CD14-positive monocyte (primary cell): ENCODE measurements at regions not wholly inside any gene's neighbourhood (a gene's known extent, or its start where the extent isn't known, plus 50 kb on each side); places are given as distances from the start of the nearest gene placed in this dataset.

ENCODE experiments used
- DNase-seq, 3 donors: peaks; one replicate each; pipeline ENCODE4 v3.0.0-alpha.2; 2011 to 2022
- H2AFZ ChIP-seq: 2 replicates; pipeline ENCODE4 v1.6.0; 2012; ENCODE audit warnings: mild to moderate bottlenecking, low read depth, low read length, inconsistent platforms; ENCODE audit not compliant: insufficient read depth, poor library complexity, severe bottlenecking
- H3K27ac ChIP-seq, 2 donors: 1 replicate in 1 of 2; 2 replicates in 1 of 2; pipeline ENCODE4 v1.5.1; 2012 to 2013; ENCODE audit warnings: low read length in 2 of 2, control low read depth in 1 of 2, inconsistent platforms in 1 of 2, low read depth in 1 of 2, mild to moderate bottlenecking in 1 of 2
- H3K27me3 ChIP-seq, 2 donors: one replicate each; pipeline versions ENCODE4 v1.6.0 to v1.6.1; 2011 to 2013; ENCODE audit warnings: low read length in 2 of 2; ENCODE audit not compliant: control insufficient read depth in 2 of 2, insufficient read depth in 2 of 2
- H3K36me3 ChIP-seq, 2 donors: replicated peaks in 1 of 2; 1 replicate in 1 of 2; 2 replicates in 1 of 2; pipeline versions ENCODE4 v1.5.1 to v1.6.1; 2012 to 2013; ENCODE audit warnings: low read length in 2 of 2, control low read depth in 1 of 2, inconsistent platforms in 1 of 2, mild to moderate bottlenecking in 1 of 2; ENCODE audit not compliant: insufficient read depth in 2 of 2, control insufficient read depth in 1 of 2
- H3K4me1 ChIP-seq, 2 donors: 1 replicate in 1 of 2; 2 replicates in 1 of 2; pipeline versions ENCODE4 v1.5.1 to v1.6.1; 2012 to 2013; ENCODE audit warnings: low read length in 2 of 2, control low read depth in 1 of 2, inconsistent platforms in 1 of 2, mild to moderate bottlenecking in 1 of 2, moderate library complexity in 1 of 2; ENCODE audit not compliant: insufficient read depth in 2 of 2, control insufficient read depth in 1 of 2
- H3K4me2 ChIP-seq: replicated peaks from 2 replicates; pipeline ENCODE3; 2012; ENCODE audit warnings: low read length, moderate library complexity, mild to moderate bottlenecking; ENCODE audit not compliant: poor library complexity, severe bottlenecking; ENCODE audit errors: extremely low read depth
- H3K4me3 ChIP-seq, 3 experiments: fragments of 200-600 bp in 1 of 3; sonication (generic) in 1 of 3; replicated peaks in 1 of 3; 1 replicate in 2 of 3; 2 replicates in 1 of 3; pipeline ENCODE4 v1.5.1; 2011 to 2013; ENCODE audit warnings: low read length in 3 of 3, mild to moderate bottlenecking in 3 of 3, control low read depth in 2 of 3, low read depth in 2 of 3, inconsistent platforms in 1 of 3, moderate library complexity in 1 of 3
- H3K79me2 ChIP-seq: 2 replicates; pipeline ENCODE4 v1.6.0; 2012; ENCODE audit warnings: mild to moderate bottlenecking, control low read depth, inconsistent platforms, low read length, moderate library complexity; ENCODE audit not compliant: insufficient read depth
- H3K9ac ChIP-seq: 2 replicates; pipeline ENCODE4 v1.6.0; 2017; ENCODE audit warnings: low read length, mild to moderate bottlenecking; ENCODE audit not compliant: insufficient read depth, poor library complexity, severe bottlenecking
- H3K9me3 ChIP-seq, 2 donors: replicated peaks in 1 of 2; 1 replicate in 1 of 2; 2 replicates in 1 of 2; pipeline versions ENCODE4 v1.5.1 to v1.6.1; 2012 to 2013; ENCODE audit warnings: low read length in 2 of 2, control low read depth in 1 of 2; ENCODE audit not compliant: control insufficient read depth in 1 of 2, insufficient read depth in 1 of 2
- H4K20me1 ChIP-seq: 2 replicates; pipeline ENCODE4 v1.6.0; 2012; ENCODE audit warnings: mild to moderate bottlenecking, low read length, control low read depth, moderate library complexity; ENCODE audit not compliant: insufficient read depth
- H3K27ac Mint-ChIP-seq, 7 donors: one replicate each; pipeline ENCODE4 v1.8.0; 2020; ENCODE audit warnings: mild to moderate bottlenecking in 7 of 7, mixed read lengths in 7 of 7, moderate library complexity in 6 of 7, inconsistent platforms in 2 of 7
- H3K27me3 Mint-ChIP-seq, 3 donors: one replicate each; pipeline ENCODE4 v1.8.0; 2021 to 2022; ENCODE audit warnings: low read depth in 3 of 3, mild to moderate bottlenecking in 3 of 3, mixed read lengths in 3 of 3, moderate library complexity in 3 of 3, inconsistent platforms in 1 of 3
- H3K36me3 Mint-ChIP-seq, 2 donors: one replicate each; pipeline ENCODE4 v1.8.0; 2020; ENCODE audit warnings: mixed read lengths in 2 of 2, inconsistent platforms in 1 of 2, mild to moderate bottlenecking in 1 of 2
- H3K4me1 Mint-ChIP-seq: one replicate; pipeline ENCODE4 v1.8.0; 2020; ENCODE audit warnings: mild to moderate bottlenecking, mixed read lengths
- H3K4me3 Mint-ChIP-seq, 2 donors: one replicate each; pipeline ENCODE4 v1.8.0; 2020; ENCODE audit warnings: mild to moderate bottlenecking in 2 of 2, mixed read lengths in 2 of 2, moderate library complexity in 1 of 2
- H3K9me3 Mint-ChIP-seq, 7 donors: one replicate each; pipeline ENCODE4 v1.8.0; 2020 to 2022; ENCODE audit warnings: mixed read lengths in 7 of 7, mild to moderate bottlenecking in 6 of 7, moderate library complexity in 6 of 7, inconsistent platforms in 2 of 7
- CTCF ChIP-seq: fragments of 200-600 bp; IDR thresholded peaks from one replicate; pipeline ENCODE4 v1.8.0; 2022; ENCODE audit warnings: antibody characterized with exemption, mild to moderate bottlenecking
- WGBS: methylation state at CpG from one replicate; pipeline ENCODE4 v1.1.5; 2013; ENCODE audit warnings: missing lambda C conversion rate; ENCODE audit not compliant: insufficient coverage; 5-methylcytosine and 5-hydroxymethylcytosine counted together
- intact Hi-C, 2 donors: fragments of 100-400 bp; cut with micrococcal nuclease; formaldehyde crosslinking; loops; one replicate each; pipeline versions ENCODE4 v1.15.0 to v1.15.1; 2023

DNA sequence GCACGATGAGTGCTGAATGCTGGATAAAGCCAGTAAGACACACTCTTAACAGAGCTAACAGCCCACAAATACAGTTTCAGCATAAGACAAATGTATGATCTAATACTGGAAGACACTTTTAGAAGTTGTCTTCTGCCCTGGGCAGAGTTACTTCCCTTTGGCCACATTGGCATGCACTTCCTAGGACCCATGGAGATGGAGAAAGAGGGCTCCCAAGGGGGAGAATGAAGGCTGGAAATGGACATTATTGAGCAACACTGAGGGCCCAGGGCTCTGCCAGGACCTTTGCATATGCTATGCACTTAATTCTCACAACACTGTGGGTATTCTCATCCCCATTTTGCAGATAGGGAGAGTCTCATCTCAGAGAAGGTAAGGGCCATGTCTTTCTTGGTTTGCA, 123.1 kb downstream of the ADAMTS15 start:
- Mint-ChIP-seq H3K27me3 (peaks cover 2 to 6% (median 4%) of the 10 kb centered on the region in 3 donors), H3K36me3 (no peaks in the 10 kb centered on the region), H3K4me1 (no peaks in the 10 kb centered on the region), H3K27ac (no peak overlapping the region), H3K4me3 (no peak overlapping the region), H3K9me3 (peaks cover 0 to 2% (median 0%) of the 10 kb centered on the region in 7 donors)
- DNase-seq: no peak
- H3K79me2 ChIP-seq: no peaks in the 10 kb centered on the region
- no peak overlapping the region for H3K4me2 ChIP-seq
- no peaks in the 10 kb centered on the region for H3K9me3 ChIP-seq
- TF ChIP-seq CTCF: no peak
- intact Hi-C loops: no loop called here
- no peak overlapping the region for H2AFZ ChIP-seq
- H3K4me3 ChIP-seq: no peak overlapping the region
- H3K9ac ChIP-seq: no peak overlapping the region
- H4K20me1 ChIP-seq: no peaks in the 10 kb centered on the region
- no CpG with 5 or more reads among the region's 1 CpG for WGBS
- H3K36me3 ChIP-seq: no peaks in the 10 kb centered on the region
- no peaks in the 10 kb centered on the region for H3K4me1 ChIP-seq
- H3K27me3 ChIP-seq: no peaks in the 10 kb centered on the region
- no peak overlapping the region for H3K27ac ChIP-seq

DNA sequence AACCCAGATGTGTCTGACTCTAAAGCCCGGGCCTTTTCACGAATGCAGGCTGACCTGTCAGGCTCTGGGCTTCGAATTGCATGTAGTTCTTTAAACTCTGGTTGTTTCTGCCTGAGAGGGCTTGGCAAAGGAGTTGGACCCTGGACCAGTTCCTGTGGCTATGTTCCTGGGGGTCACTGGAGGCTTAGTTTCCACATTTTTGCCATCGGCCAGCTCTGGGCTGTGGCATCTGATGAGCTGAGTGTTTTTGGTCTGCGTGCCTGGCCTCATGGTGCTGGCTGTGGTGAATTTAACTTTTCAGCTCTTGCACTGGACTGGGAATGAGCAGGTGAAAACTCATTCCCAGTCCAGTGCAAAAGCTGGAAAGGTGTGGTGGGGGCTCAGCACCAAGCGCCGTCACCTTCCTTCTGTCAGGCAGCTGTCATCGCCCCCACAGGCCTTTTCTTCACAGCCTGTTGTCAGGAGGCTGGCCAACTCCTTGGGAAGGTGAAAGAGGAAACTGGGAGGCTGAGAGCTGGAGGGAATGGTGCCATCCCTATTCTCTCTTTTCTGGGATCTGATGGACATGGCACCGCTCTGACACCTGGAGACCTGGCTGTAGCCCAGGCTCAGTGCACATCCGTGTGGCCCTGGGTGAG, 123.6 kb downstream of the ADAMTS15 start:
- Mint-ChIP-seq H3K36me3 (no peaks in the 10 kb centered on the region), H3K4me3 (no peak overlapping the region), H3K9me3 (peaks cover 0 to 2% (median 0%) of the 10 kb centered on the region in 7 donors), H3K27me3 (peaks cover 2 to 5% (median 4%) of the 10 kb centered on the region in 3 donors), H3K27ac (no peak overlapping the region), H3K4me1 (no peaks in the 10 kb centered on the region)
- 98% methylated on average over 8 of the region's 10 CpGs for WGBS
- intact Hi-C loops: no loop called here
- Histone ChIP-seq H2AFZ (no peak overlapping the region), H3K27me3 (no peaks in the 10 kb centered on the region), H3K79me2 (no peaks in the 10 kb centered on the region), H3K36me3 (no peaks in the 10 kb centered on the region), H3K4me1 (no peaks in the 10 kb centered on the region), H4K20me1 (no peaks in the 10 kb centered on the region), H3K9me3 (no peaks in the 10 kb centered on the region), H3K27ac (no peak overlapping the region), H3K9ac (no peak overlapping the region), H3K4me2 (no peak overlapping the region), H3K4me3 (no peak overlapping the region)
- DNase-seq: no peak
- no peak for TF ChIP-seq CTCF
